Adipocyte (in vitro differentiated cells): ENCODE measurements at regions not wholly inside any gene's neighbourhood (a gene's known extent, or its start where the extent isn't known, plus 50 kb on each side); places are given as distances from the start of the nearest gene placed in this dataset.
"Not testable (repeated sequence)": the region's sequence is repeated elsewhere in the genome, so short reads cannot be mapped to it uniquely, and the experiment has no call there.

ENCODE experiments used
- DNase-seq: peaks from one replicate; pipeline ENCODE4 v3.0.0-alpha.2; 2015; ENCODE audit warnings: low read depth
- H3K27me3 ChIP-seq: replicated peaks from 2 replicates; pipeline ENCODE4 v1.7.0; 2013; ENCODE audit warnings: mild to moderate bottlenecking, low read length, moderate library complexity; ENCODE audit not compliant: control insufficient read depth, insufficient read depth
- H3K36me3 ChIP-seq: 2 replicates; pipeline ENCODE4 v1.7.0; 2013; ENCODE audit warnings: low read length, mild to moderate bottlenecking, moderate library complexity; ENCODE audit not compliant: control insufficient read depth, insufficient read depth, severe bottlenecking
- H3K4me1 ChIP-seq: 2 replicates; pipeline ENCODE4 v1.7.0; 2013; ENCODE audit warnings: mild to moderate bottlenecking, low read length, moderate library complexity; ENCODE audit not compliant: control insufficient read depth, insufficient read depth
- H3K4me3 ChIP-seq: 2 replicates; pipeline ENCODE4 v1.7.0; 2013; ENCODE audit warnings: mild to moderate bottlenecking, low read length, moderate library complexity
- H3K9ac ChIP-seq: 2 replicates; pipeline ENCODE4 v1.7.0; 2013; ENCODE audit warnings: mild to moderate bottlenecking, low read length, moderate library complexity
- H3K9me3 ChIP-seq: 2 replicates; pipeline ENCODE4 v1.7.0; 2013; ENCODE audit warnings: mild to moderate bottlenecking, low read length, moderate library complexity; ENCODE audit not compliant: control insufficient read depth

- no peak for DNase-seq
- no peaks in the 10 kb centered on the region for H3K27me3 ChIP-seq
- no peak overlapping the region for H3K9ac ChIP-seq
- H3K9me3 ChIP-seq = no peaks in the 10 kb centered on the region
- H3K36me3 ChIP-seq = no peaks in the 10 kb centered on the region
- H3K4me1 ChIP-seq = no peaks in the 10 kb centered on the region
- no peak overlapping the region for H3K4me3 ChIP-seq
Measured at GRCh38 chr4:116323606-116324005, 761.8 kb downstream of the TRAM1L1 start.

DNA sequence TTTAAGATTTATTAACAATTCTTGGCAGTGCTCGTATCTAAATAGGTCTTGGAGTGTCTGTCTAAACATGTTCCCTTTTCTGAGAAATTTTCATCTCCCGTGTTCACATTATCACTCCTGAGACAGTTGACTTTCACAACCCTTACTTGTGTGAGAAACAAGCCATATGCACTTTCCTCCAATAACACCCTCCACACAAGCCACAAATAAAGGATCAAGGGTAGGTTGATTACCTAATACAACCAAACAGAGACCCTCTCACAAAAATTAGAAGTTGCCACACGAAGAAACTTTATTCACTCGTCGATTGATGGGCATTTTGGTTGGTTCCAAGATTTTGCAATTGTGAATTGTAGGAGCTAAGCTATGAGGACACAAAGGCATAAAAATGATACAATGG, 763.9 kb downstream of the TRAM1L1 start:
- H3K4me3 ChIP-seq = no peak overlapping the region
- H3K36me3 ChIP-seq = no peaks in the 10 kb centered on the region
- no peak overlapping the region for H3K9ac ChIP-seq
- no peaks in the 10 kb centered on the region for H3K4me1 ChIP-seq
- no peaks in the 10 kb centered on the region for H3K9me3 ChIP-seq
- no peak for DNase-seq
- H3K27me3 ChIP-seq = no peaks in the 10 kb centered on the region

- H3K27me3 ChIP-seq = no peaks in the 10 kb centered on the region
- no peak overlapping the region for H3K9ac ChIP-seq
- H3K36me3 ChIP-seq = no peaks in the 10 kb centered on the region
- no peaks in the 10 kb centered on the region for H3K9me3 ChIP-seq
- no peaks in the 10 kb centered on the region for H3K4me1 ChIP-seq
- no peak for DNase-seq
- H3K4me3 ChIP-seq = no peak overlapping the region
Measured at GRCh38 chr4:116320859-116321258, 764.5 kb downstream of the TRAM1L1 start.

DNA sequence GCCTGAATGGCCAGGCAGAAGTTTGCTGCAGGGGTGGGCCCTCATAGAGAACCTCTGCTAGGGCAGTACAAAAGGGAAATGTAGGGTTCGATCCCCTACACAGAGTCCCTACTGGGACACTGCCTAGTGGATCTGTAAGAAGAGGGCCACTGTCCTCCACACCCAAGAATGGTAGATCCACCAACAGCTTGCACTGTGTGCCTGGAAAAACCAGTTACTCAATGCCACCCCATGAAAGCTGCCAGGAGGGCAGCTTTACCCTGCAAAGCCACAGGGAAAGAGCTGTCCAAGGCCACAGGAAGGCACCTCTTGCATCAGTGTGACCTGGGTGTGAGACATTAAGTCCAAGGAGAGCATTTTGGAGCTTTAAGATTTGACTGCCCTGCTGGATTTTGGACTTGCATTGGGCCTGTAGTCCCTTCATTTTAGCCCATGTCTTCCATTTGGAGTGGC, 781.6 kb downstream of the TRAM1L1 start:
- Histone ChIP-seq H3K9me3 (no peaks in the 10 kb centered on the region), H3K9ac (no peak overlapping the region), H3K4me1 (no peaks in the 10 kb centered on the region), H3K4me3 (no peak overlapping the region), H3K36me3 (no peaks in the 10 kb centered on the region), H3K27me3 (no peaks in the 10 kb centered on the region)
- no peak for DNase-seq

GRCh38 chr4:116302990-116303735, 782.2 kb downstream of the TRAM1L1 start:
- Histone ChIP-seq H3K9me3 (no peaks in the 10 kb centered on the region), H3K9ac (no peak overlapping the region), H3K4me3 (no peak overlapping the region), H3K4me1 (no peaks in the 10 kb centered on the region), H3K36me3 (no peaks in the 10 kb centered on the region), H3K27me3 (no peaks in the 10 kb centered on the region)
- DNase-seq = no peak

DNA sequence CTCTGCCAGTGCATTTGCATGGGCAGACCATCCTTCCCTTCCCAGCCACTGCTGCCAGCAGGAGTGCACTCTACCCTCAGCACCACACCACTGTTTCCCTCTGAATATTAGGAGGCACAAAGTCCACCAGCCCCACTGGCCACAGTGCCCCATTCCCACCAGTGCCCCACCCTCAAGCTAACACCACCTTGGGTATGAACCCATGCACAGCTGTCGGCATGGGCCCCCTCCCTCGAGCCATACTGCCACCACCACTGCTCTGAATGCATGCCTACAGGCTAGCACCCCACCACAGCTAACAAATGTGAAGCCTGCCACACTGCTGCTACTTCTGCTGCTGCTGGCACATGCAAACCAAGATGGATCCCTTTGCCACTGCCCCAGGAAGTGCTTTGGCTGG, 810.4 kb downstream of the TRAM1L1 start:
- Histone ChIP-seq H3K4me1 (no peaks in the 10 kb centered on the region), H3K9ac (no peak overlapping the region)
- DNase-seq = no peak

GRCh38 chr4:116272336-116272735, 813.0 kb downstream of the TRAM1L1 start:
- no peak overlapping the region for H3K4me3 ChIP-seq
- no peaks in the 10 kb centered on the region for H3K27me3 ChIP-seq

More for the DNA sequence above, 810.4 kb downstream of the TRAM1L1 start:
- Histone ChIP-seq H3K4me3 (no peak overlapping the region), H3K9me3 (peaks cover 16% of the 10 kb centered on the region), H3K36me3 (no peaks in the 10 kb centered on the region), H3K27me3 (no peaks in the 10 kb centered on the region)

DNA sequence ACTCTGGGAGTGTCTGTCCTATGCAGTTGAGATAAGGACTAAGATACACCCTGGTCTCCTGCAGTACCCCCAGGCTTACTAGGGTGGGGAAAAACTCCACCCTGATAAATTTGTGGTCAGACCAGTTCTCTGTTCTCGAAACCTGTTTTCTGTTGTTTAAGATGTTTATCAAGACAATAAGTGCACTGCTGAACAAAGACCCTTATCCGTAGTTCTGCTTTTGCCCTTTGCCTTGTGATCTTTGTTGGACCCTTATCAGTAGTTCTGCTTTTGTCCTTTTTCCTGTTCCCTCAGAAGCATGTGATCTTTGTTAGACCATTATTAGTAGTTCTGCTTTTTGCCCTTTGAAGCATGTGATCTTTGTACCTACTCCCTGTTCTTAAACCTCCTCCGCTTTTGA, 824.4 kb downstream of the TRAM1L1 start:
- peaks cover 16% of the 10 kb centered on the region for H3K9me3 ChIP-seq
- not testable (repeated sequence) for H3K36me3 ChIP-seq, DNase-seq, H3K27me3 ChIP-seq, H3K4me3 ChIP-seq, H3K9ac ChIP-seq, H3K4me1 ChIP-seq

More at GRCh38 chr4:116272336-116272735, 813.0 kb downstream of the TRAM1L1 start:
- Histone ChIP-seq H3K9me3 (peaks cover 13% of the 10 kb centered on the region), H3K4me1 (no peaks in the 10 kb centered on the region), H3K36me3 (no peaks in the 10 kb centered on the region), H3K9ac (no peak overlapping the region)
- no peak for DNase-seq

DNA sequence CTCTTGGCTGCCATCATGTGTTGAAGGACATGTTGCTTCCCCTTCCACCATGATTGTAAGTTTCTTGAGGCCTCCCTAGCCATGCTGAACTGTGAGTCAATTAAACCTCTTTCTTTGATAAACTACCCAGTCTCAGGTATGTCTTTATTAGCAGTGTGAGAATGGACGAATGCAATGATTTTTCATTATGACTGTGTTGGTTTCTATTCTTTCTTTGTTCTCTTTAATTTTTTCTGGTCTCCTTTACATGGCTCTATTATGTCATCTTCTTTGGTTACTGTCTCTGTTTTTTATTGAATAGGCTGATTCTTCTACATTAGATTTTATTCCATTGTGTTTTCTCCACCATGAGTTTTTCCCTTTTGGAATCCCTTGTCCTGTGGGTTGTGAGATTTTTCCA, 840.6 kb downstream of the TRAM1L1 start:
- DNase-seq = no peak
- no peaks in the 10 kb centered on the region for H3K9me3 ChIP-seq

GRCh38 chr4:116243431-116243830, 841.9 kb downstream of the TRAM1L1 start:
- Histone ChIP-seq H3K9me3 (no peaks in the 10 kb centered on the region), H3K9ac (no peak overlapping the region), H3K36me3 (no peaks in the 10 kb centered on the region), H3K4me3 (no peak overlapping the region), H3K27me3 (no peaks in the 10 kb centered on the region), H3K4me1 (no peaks in the 10 kb centered on the region)
- DNase-seq = no peak

More for the DNA sequence above, 840.6 kb downstream of the TRAM1L1 start:
- no peak overlapping the region for H3K9ac ChIP-seq
- no peak overlapping the region for H3K4me3 ChIP-seq
- no peaks in the 10 kb centered on the region for H3K4me1 ChIP-seq
- H3K36me3 ChIP-seq = no peaks in the 10 kb centered on the region
- no peaks in the 10 kb centered on the region for H3K27me3 ChIP-seq

GRCh38 chr4:116233971-116234370, 851.4 kb downstream of the TRAM1L1 start:
- H3K4me1 ChIP-seq = no peaks in the 10 kb centered on the region
- no peak for DNase-seq
- no peak overlapping the region for H3K4me3 ChIP-seq
- H3K9me3 ChIP-seq = no peaks in the 10 kb centered on the region
- no peaks in the 10 kb centered on the region for H3K36me3 ChIP-seq
- H3K27me3 ChIP-seq = no peaks in the 10 kb centered on the region
- no peak overlapping the region for H3K9ac ChIP-seq

DNA sequence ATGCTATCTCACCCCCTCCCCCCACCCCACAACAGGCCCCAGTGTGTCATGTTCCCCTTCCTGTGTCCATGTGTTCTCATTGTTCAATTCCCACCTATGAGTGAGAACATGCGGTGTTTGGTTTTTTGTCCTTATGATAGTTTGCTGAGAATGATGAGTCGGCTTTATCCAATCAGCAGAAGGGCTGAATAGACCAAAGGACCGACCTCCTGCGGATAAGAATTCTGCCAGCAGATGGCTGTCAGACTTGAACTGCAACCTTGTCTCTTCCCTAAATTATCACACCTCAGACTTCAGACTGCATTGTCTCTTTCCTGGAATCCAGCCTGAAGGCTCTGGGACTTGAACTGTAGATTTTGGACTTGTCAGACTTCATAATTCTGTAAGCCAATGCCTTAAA, 853.4 kb downstream of the TRAM1L1 start:
- H3K4me1 ChIP-seq = not testable (repeated sequence)

More for the DNA sequence above, 853.4 kb downstream of the TRAM1L1 start:
- H3K27me3 ChIP-seq, H3K4me3 ChIP-seq, H3K36me3 ChIP-seq, H3K9ac ChIP-seq, DNase-seq, H3K9me3 ChIP-seq: not testable (repeated sequence)
